MCF 10A (cell line): ENCODE measurements at regions not wholly inside any gene's neighbourhood (a gene's known extent, or its start where the extent isn't known, plus 50 kb on each side); places are given as distances from the start of the nearest gene placed in this dataset.

Source experiments
- BruUV-seq: library from RNA; stranded (reverse); fragments of 400-500 nt; replicated peaks from 2 replicates; lab custom pipeline; 2021; lab: Mats Ljungman, UMichigan
- CTCF ChIA-PET: fragments of 300-600 bp; sonication (Branson Sonifier 250); formaldehyde crosslinking; extraction: SDS; loops from one replicate; lab custom pipeline; 2021; ENCODE audit warnings: antibody characterized with exemption, inconsistent platforms; lab: Yijun Ruan, JAX
- POLR2A ChIA-PET: fragments of 300-600, 350-650 bp; sonication (Branson Sonifier 250); formaldehyde crosslinking; extraction: SDS; loops from one replicate; lab custom pipeline; 2020; ENCODE audit warnings: antibody characterized with exemption, inconsistent platforms; lab: Yijun Ruan, JAX
- DNase-seq: peaks from one replicate; pipeline ENCODE4 v3.0.0-alpha.2; 2018; ENCODE audit not compliant: unreplicated experiment
- H3K27ac Mint-ChIP-seq: one replicate; pipeline ENCODE4 v1.8.0; 2022; ENCODE audit warnings: mild to moderate bottlenecking, low read depth, mixed read lengths; ENCODE audit not compliant: unreplicated experiment
- H3K27me3 Mint-ChIP-seq: one replicate; pipeline ENCODE4 v1.8.0; 2022; ENCODE audit warnings: mixed read lengths; ENCODE audit not compliant: insufficient read depth, unreplicated experiment
- H3K36me3 Mint-ChIP-seq: one replicate; pipeline ENCODE4 v1.8.0; 2022; ENCODE audit warnings: mild to moderate bottlenecking, moderate library complexity, mixed read lengths; ENCODE audit not compliant: insufficient read depth, unreplicated experiment
- H3K4me1 Mint-ChIP-seq: one replicate; pipeline ENCODE4 v1.8.0; 2022; ENCODE audit warnings: mixed read lengths; ENCODE audit not compliant: insufficient read depth, unreplicated experiment
- H3K4me3 Mint-ChIP-seq: one replicate; pipeline ENCODE4 v1.8.0; 2022; ENCODE audit warnings: mild to moderate bottlenecking, moderate library complexity, mixed read lengths; ENCODE audit not compliant: unreplicated experiment
- H3K9me3 Mint-ChIP-seq: one replicate; pipeline ENCODE4 v1.8.0; 2022; ENCODE audit warnings: mixed read lengths; ENCODE audit not compliant: unreplicated experiment
- CTCF ChIP-seq: fragments of 200-600 bp; IDR thresholded peaks from one replicate; pipeline ENCODE4 v1.8.0; 2022; ENCODE audit warnings: antibody characterized with exemption, mild to moderate bottlenecking; ENCODE audit not compliant: unreplicated experiment
- intact Hi-C: fragments of 100-400 bp; cut with micrococcal nuclease; formaldehyde crosslinking; loops from 2 replicates; pipeline ENCODE4 v1.14.1; 2022

- intact Hi-C loops = no loop called here
- no peaks in the 10 kb centered on the region for H3K9me3 Mint-ChIP-seq
- H3K27ac Mint-ChIP-seq = no peak overlapping the region
- no peak for DNase-seq
- no peak for TF ChIP-seq CTCF
- H3K27me3 Mint-ChIP-seq = peaks cover 51% of the 10 kb centered on the region
- ChIA-PET POLR2A (no interaction called here), CTCF (interaction anchor here (0.6 to 1.3 kb wide), 5 partner anchors 9 to 1859 kb away, joined by 3 to 8 read pairs (median 4); no protein-coding TSS in a partner anchor)
- no peaks in the 10 kb centered on the region for H3K4me1 Mint-ChIP-seq
- BruUV-seq = no TSS peak
- H3K36me3 Mint-ChIP-seq = no peaks in the 10 kb centered on the region
- H3K4me3 Mint-ChIP-seq = no peak overlapping the region
These were observed 105.9 kb downstream of the NXPE2 start for GRCh38 chr11:114784216-114784615.

GRCh38 chr11:114784891-114785290 is 106.6 kb downstream of the NXPE2 start:
- ChIA-PET CTCF (interaction anchor here (0.5 to 1.1 kb wide), 4 partner anchors 10 to 1858 kb away, joined by 3 to 8 read pairs (median 3); no protein-coding TSS in a partner anchor), POLR2A (no interaction called here)
- no peak for DNase-seq
- H3K9me3 Mint-ChIP-seq = no peaks in the 10 kb centered on the region
- H3K27ac Mint-ChIP-seq = no peak overlapping the region
- intact Hi-C loops = no loop called here
- H3K4me1 Mint-ChIP-seq = no peaks in the 10 kb centered on the region
- H3K27me3 Mint-ChIP-seq = peaks cover 51% of the 10 kb centered on the region
- BruUV-seq = no TSS peak
- H3K36me3 Mint-ChIP-seq = no peaks in the 10 kb centered on the region
- TF ChIP-seq CTCF = no peak
- no peak overlapping the region for H3K4me3 Mint-ChIP-seq

GRCh38 chr11:114785820-114786219 is 107.5 kb downstream of the NXPE2 start:
- BruUV-seq = no TSS peak
- H3K27ac Mint-ChIP-seq = no peak overlapping the region
- intact Hi-C loops = no loop called here
- TF ChIP-seq CTCF = no peak
- no peaks in the 10 kb centered on the region for H3K36me3 Mint-ChIP-seq
- H3K4me1 Mint-ChIP-seq = no peaks in the 10 kb centered on the region
- no peak for DNase-seq
- H3K27me3 Mint-ChIP-seq = peaks cover 50% of the 10 kb centered on the region
- CTCF ChIA-PET = interaction anchor here (0.6 to 0.9 kb wide), 2 partner anchors 25 to 461 kb away, joined by 3 read pairs; no protein-coding TSS in a partner anchor
- POLR2A ChIA-PET = no interaction called here
- H3K4me3 Mint-ChIP-seq = no peak overlapping the region
- H3K9me3 Mint-ChIP-seq = no peaks in the 10 kb centered on the region

- Mint-ChIP-seq H3K27ac (no peak overlapping the region), H3K27me3 (peaks cover 46% of the 10 kb centered on the region), H3K4me1 (no peaks in the 10 kb centered on the region), H3K4me3 (no peak overlapping the region), H3K36me3 (no peaks in the 10 kb centered on the region), H3K9me3 (no peaks in the 10 kb centered on the region)
- intact Hi-C loops = no loop called here
- no peak for TF ChIP-seq CTCF
- DNase-seq = no peak
- BruUV-seq = no TSS peak
- ChIA-PET POLR2A (no interaction called here), CTCF (no interaction called here)
These were observed 108.8 kb downstream of the NXPE2 start for GRCh38 chr11:114787126-114787525.
